ENCODE measurements at regions not wholly inside any gene's neighbourhood (a gene's known extent, or its start where the extent isn't known, plus 50 kb on each side); places are given as distances from the start of the nearest gene placed in this dataset.

DNA sequence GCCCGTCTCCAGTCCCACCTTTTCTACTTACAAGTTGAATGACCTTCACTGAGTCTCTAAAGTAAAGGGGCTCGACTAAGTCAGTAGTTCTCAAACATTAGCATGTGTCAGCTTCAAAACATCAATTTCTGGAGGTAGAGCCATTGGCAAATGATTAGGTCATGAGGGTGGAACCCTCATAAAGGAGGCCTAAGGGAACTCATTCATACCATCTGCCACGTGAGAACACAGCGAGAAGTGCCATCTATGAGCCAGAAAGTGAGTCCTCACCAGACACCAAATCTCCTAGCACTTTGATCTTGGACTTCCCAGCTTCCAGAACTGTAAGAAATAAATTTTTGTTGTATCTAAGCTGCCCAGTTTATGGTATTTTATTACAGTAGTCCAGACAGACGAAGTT is 129.8 kb downstream of the MEX3B start:
- H3K36me3 ChIP-seq (ENCODE audit: control insufficient read depth, insufficient read depth, low read length), result no peaks in the 10 kb centered on the region
- DNase-seq (ENCODE audit: low read depth) (no peak), FAIRE-seq (peak; percentile 68)
- TF ChIP-seq, protein P1, sequence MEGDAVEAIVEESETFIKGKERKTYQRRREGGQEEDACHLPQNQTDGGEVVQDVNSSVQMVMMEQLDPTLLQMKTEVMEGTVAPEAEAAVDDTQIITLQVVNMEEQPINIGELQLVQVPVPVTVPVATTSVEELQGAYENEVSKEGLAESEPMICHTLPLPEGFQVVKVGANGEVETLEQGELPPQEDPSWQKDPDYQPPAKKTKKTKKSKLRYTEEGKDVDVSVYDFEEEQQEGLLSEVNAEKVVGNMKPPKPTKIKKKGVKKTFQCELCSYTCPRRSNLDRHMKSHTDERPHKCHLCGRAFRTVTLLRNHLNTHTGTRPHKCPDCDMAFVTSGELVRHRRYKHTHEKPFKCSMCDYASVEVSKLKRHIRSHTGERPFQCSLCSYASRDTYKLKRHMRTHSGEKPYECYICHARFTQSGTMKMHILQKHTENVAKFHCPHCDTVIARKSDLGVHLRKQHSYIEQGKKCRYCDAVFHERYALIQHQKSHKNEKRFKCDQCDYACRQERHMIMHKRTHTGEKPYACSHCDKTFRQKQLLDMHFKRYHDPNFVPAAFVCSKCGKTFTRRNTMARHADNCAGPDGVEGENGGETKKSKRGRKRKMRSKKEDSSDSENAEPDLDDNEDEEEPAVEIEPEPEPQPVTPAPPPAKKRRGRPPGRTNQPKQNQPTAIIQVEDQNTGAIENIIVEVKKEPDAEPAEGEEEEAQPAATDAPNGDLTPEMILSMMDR (IDR thresholded peaks at IDR 0.05; ENCODE audit: insufficient read depth, low read length, severe bottlenecking), result no peak
- no peak overlapping the region for H3K4me3 ChIP-seq (ENCODE audit: low read depth, low read length)
- no peaks in the 10 kb centered on the region for H3K27me3 ChIP-seq (ENCODE audit: control insufficient read depth, insufficient read depth, low read length)

DNA sequence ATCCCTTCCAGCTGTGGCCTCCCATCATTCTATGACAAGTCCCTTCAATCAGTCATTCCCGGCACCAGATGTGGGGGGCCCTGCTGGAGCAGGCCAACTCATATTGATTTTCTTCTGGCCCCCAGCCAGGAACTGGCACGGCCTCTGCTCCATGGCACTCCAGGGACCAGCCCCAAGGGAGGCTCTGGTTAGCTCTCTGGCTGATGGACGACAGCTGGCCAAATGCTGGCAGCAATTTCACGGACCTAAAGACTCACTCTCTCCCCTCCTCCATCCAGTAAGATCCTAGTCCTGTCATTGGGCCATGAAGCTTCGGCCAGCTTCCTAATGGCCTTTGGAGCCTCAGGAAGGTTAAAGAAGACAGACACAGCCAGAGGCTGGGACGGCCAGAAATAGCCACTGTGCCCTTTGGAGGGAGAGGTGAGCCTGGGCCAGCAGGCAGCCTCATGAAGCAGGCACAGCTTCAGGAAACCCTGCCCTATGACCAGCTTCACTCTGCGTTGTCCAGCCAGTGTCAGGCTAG is 131.0 kb downstream of the MEX3B start:
- no peak for FAIRE-seq
- no peaks in the 10 kb centered on the region for H3K27me3 ChIP-seq (ENCODE audit: control insufficient read depth, insufficient read depth, low read length)

DNA sequence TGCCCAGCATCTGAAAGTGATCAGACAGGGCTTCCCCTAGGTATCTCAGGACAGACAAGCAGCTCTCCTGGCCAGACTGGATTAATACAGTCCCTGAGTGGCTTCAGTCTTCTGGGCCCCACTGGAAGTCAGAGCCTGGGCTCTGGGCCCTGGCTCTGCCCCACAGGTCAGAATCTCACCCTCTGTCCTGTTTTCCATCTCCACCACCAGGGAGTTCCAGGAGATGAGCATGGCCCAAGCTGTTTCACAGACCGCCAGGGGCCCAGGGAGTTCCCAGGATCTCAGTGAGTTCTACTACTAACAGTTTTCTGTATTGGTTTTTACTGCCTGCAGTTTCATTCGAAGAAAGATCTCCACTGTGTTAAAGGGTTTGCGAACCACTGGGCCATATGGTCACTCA is 131.5 kb downstream of the MEX3B start:
- DNase-seq (ENCODE audit: low read depth), result no peak

More for the DNA sequence above, 131.0 kb downstream of the MEX3B start:
- Histone ChIP-seq H3K4me3 (ENCODE audit: low read depth, low read length) (no peak overlapping the region), H3K36me3 (ENCODE audit: control insufficient read depth, insufficient read depth, low read length) (no peaks in the 10 kb centered on the region)
- no peak for DNase-seq (ENCODE audit: low read depth)
- TF ChIP-seq, protein P1 (IDR thresholded peaks at IDR 0.05; ENCODE audit: insufficient read depth, low read length, severe bottlenecking), result no peak

DNA sequence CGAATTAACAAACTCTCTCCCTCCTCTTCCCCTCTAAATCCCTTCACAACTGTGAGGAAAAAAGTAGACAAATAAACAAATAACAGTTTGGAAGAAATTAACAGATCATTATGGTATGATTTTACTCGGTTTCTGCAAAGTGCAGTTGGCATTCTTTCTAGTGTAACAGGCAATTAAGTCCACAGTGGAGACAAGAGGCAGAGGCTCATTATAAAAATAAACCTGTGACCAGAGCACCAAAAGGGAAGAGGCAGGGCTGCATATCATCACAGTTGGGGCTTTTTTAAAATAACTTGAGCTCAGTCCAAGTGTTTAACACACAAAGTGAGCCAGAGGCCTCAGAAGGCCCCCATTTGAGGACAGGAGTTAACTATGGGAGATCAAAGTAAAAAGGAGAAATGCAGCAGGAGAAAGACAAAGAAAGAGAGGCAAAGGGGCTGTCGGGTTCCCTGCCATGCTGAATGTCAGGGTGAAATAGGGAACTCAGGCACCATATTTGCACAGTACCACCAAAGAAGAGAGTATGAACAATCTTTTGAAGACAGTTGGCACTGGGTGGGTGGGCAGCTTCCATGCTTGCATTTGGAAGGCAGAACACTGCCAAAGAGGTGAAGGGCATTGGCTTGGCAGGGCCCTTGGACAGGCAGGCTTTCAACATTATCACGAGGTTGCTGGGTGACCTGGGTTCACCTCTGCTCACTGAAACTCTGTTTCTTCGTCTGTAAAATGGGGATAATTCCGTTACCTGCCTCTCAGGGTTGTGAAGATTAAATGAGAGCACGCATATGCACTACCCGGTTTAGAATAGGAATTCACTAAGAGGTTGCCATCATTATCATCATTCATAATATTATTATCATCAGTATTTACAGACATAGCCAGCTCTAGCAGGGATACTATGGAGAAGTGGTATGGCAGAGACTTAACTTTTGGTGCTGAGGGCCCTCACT is 134.5 kb downstream of the MEX3B start:
- no peak for DNase-seq (ENCODE audit: low read depth)
- no peak for FAIRE-seq
- H3K27me3 ChIP-seq (ENCODE audit: control insufficient read depth, insufficient read depth, low read length), result no peaks in the 10 kb centered on the region
- no peak overlapping the region for H3K4me3 ChIP-seq (ENCODE audit: low read depth, low read length)
- H3K36me3 ChIP-seq (ENCODE audit: control insufficient read depth, insufficient read depth, low read length), result no peaks in the 10 kb centered on the region
- TF ChIP-seq, protein P1 (IDR thresholded peaks at IDR 0.05; ENCODE audit: insufficient read depth, low read length, severe bottlenecking), result no peak

More for the DNA sequence above, 131.5 kb downstream of the MEX3B start:
- Histone ChIP-seq H3K36me3 (ENCODE audit: control insufficient read depth, insufficient read depth, low read length) (no peaks in the 10 kb centered on the region), H3K4me3 (ENCODE audit: low read depth, low read length) (no peak overlapping the region), H3K27me3 (ENCODE audit: control insufficient read depth, insufficient read depth, low read length) (no peaks in the 10 kb centered on the region)
- no peak for FAIRE-seq
- TF ChIP-seq, protein P1 (IDR thresholded peaks at IDR 0.05; ENCODE audit: insufficient read depth, low read length, severe bottlenecking), result no peak

DNA sequence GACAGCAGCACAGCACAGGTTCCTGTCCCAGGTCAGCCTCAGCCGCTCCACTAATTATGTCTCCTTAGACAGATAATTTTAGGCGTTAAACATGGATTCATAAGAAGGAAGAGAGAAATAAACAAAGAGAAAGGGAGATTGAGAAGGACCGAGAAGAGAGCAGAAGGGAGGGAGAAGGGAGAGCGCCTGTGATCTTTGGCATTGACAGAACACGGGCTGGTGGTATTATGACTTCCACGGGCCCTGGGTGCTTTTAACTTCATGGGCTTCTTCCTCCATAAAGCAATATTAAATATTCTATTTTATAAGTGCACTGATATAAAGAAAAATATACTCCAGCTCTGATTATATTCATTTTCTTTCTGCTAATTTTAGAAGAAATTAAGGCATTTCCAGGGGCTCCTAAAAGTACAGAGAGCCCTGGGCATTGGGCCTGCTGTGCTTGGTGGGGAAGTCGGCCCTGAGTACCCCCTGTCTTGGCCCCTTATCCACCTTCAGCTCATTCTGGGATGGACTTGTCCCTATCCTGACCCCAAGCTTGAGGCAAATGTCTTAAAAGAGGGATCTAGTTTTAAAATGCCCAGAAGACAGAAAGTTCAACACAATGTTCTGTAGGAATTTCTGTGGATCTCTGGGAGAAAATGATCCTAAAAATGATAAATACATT is 135.3 kb downstream of the MEX3B start:
- TF ChIP-seq, protein P1 (IDR thresholded peaks at IDR 0.05; ENCODE audit: insufficient read depth, low read length, severe bottlenecking), result no peak

More for the DNA sequence above, 135.3 kb downstream of the MEX3B start:
- Histone ChIP-seq H3K4me3 (ENCODE audit: low read depth, low read length) (no peak overlapping the region), H3K27me3 (ENCODE audit: control insufficient read depth, insufficient read depth, low read length) (no peaks in the 10 kb centered on the region), H3K36me3 (ENCODE audit: control insufficient read depth, insufficient read depth, low read length) (no peaks in the 10 kb centered on the region)
- no peak for DNase-seq (ENCODE audit: low read depth)
- no peak for FAIRE-seq

All from bronchial epithelial cell (primary cell).